Mucosa of descending colon (tissue), 3 donors: ENCODE measurements at regions not wholly inside any gene's neighbourhood (a gene's known extent, or its start where the extent isn't known, plus 50 kb on each side); places are given as distances from the start of the nearest gene placed in this dataset.
"Not testable (repeated sequence)": the region's sequence is repeated elsewhere in the genome, so short reads cannot be mapped to it uniquely, and the experiment has no call there.

Source experiments
- ATAC-seq: fragments of 200-7000 bp; cut with Tn5 transposase; one replicate; pipeline ENCODE4 v1.9.1; 2020; ENCODE audit warnings: mild to moderate bottlenecking, moderate library complexity
- DNase-seq, 3 donors: peaks; one replicate each; pipeline ENCODE4 v3.0.0-alpha.2; 2020
- H3K36me3 ChIP-seq: fragments of 200-600 bp; one replicate; pipeline ENCODE4 v1.8.0; 2021; ENCODE audit warnings: low read depth, mild to moderate bottlenecking
- H3K4me1 ChIP-seq: fragments of 200-600 bp; one replicate; pipeline ENCODE4 v1.8.0; 2021; ENCODE audit warnings: low read depth, mild to moderate bottlenecking
- H3K4me3 ChIP-seq: fragments of 200-600 bp; one replicate; pipeline ENCODE4 v1.8.0; 2021; ENCODE audit warnings: mild to moderate bottlenecking
- H3K9me3 ChIP-seq: fragments of 200-600 bp; one replicate; pipeline ENCODE4 v1.8.0; 2021; ENCODE audit warnings: mild to moderate bottlenecking
- CTCF ChIP-seq: fragments of 200-600 bp; IDR thresholded peaks from one replicate; pipeline ENCODE4 v1.8.0; 2022; ENCODE audit warnings: antibody characterized with exemption, mild to moderate bottlenecking
- intact Hi-C, 2 donors: fragments of 100-400 bp; cut with DNase I in 1 of 2; cut with micrococcal nuclease in 1 of 2; formaldehyde crosslinking; loops; one replicate each; pipeline versions ENCODE4 v1.11.0 to v1.11.1; 2022; cut with DNase I, micrococcal nuclease
- donor health status: DM: no; HTN: no; CAD: no; lungs with moderate emphysema.
- donor health status: DM: no; HTN: no; CAD: no.
- donor health status: DM: no; HTN: yes; CAD: no.

- Histone ChIP-seq H3K4me3 (no peak overlapping the region), H3K36me3 (no peaks in the 10 kb centered on the region), H3K9me3 (peaks cover 3% of the 10 kb centered on the region), H3K4me1 (no peaks in the 10 kb centered on the region)
- no peak for TF ChIP-seq CTCF
- intact Hi-C loops: no loop called here
- no peak for DNase-seq
- ATAC-seq: no peak
These were observed 490.4 kb upstream of the HS3ST5 start for GRCh38 chr6:114833211-114833610.

GRCh38 chr6:114830515-114830914 lies 487.7 kb upstream of the HS3ST5 start:
- no peaks in the 10 kb centered on the region for H3K4me1 ChIP-seq
- no peaks in the 10 kb centered on the region for H3K9me3 ChIP-seq
- H3K36me3 ChIP-seq: no peaks in the 10 kb centered on the region
- no peak overlapping the region for H3K4me3 ChIP-seq
- no peak for TF ChIP-seq CTCF
- ATAC-seq (no peak), DNase-seq (no peak)
- intact Hi-C loops: no loop called here

- no peak overlapping the region for H3K4me3 ChIP-seq
- H3K36me3 ChIP-seq: no peaks in the 10 kb centered on the region
- intact Hi-C loops: no loop called here
- H3K4me1 ChIP-seq: no peaks in the 10 kb centered on the region
- no peak for DNase-seq
- no peak for TF ChIP-seq CTCF
- H3K9me3 ChIP-seq: no peaks in the 10 kb centered on the region
- ATAC-seq: no peak
These were observed 484.3 kb upstream of the HS3ST5 start for GRCh38 chr6:114827135-114827534.

- no peaks in the 10 kb centered on the region for H3K36me3 ChIP-seq
- no peak for TF ChIP-seq CTCF
- ATAC-seq (no peak), DNase-seq (no peak)
- H3K9me3 ChIP-seq: no peaks in the 10 kb centered on the region
- intact Hi-C loops: no loop called here
- no peak overlapping the region for H3K4me3 ChIP-seq
- no peaks in the 10 kb centered on the region for H3K4me1 ChIP-seq
These were observed 481.6 kb upstream of the HS3ST5 start for GRCh38 chr6:114824409-114824808.

GRCh38 chr6:114816678-114817077 lies 473.9 kb upstream of the HS3ST5 start:
- TF ChIP-seq CTCF: no peak
- no peak for ATAC-seq
- Histone ChIP-seq H3K4me3 (no peak overlapping the region), H3K9me3 (peaks cover 5% of the 10 kb centered on the region), H3K4me1 (no peaks in the 10 kb centered on the region), H3K36me3 (no peaks in the 10 kb centered on the region)
- intact Hi-C loops: no loop called here
- no peak for DNase-seq

GRCh38 chr6:114810468-114810867 lies 467.6 kb upstream of the HS3ST5 start:
- intact Hi-C loops: no loop called here
- H3K4me3 ChIP-seq: no peak overlapping the region

GRCh38 chr6:114805426-114805825 lies 462.6 kb upstream of the HS3ST5 start:
- H3K9me3 ChIP-seq, H3K4me3 ChIP-seq, ATAC-seq, intact Hi-C loops, H3K4me1 ChIP-seq, H3K36me3 ChIP-seq: not testable (repeated sequence)
- DNase-seq: peak in 1 of 3 donors; percentile 32

More at GRCh38 chr6:114810468-114810867, 467.6 kb upstream of the HS3ST5 start:
- Histone ChIP-seq H3K9me3 (peaks cover 13% of the 10 kb centered on the region), H3K36me3 (no peaks in the 10 kb centered on the region), H3K4me1 (no peaks in the 10 kb centered on the region)
- no peak for TF ChIP-seq CTCF
- DNase-seq (no peak), ATAC-seq (no peak)
